Mucosa of descending colon (tissue), 3 donors: ENCODE measurements at regions not wholly inside any gene's neighbourhood (a gene's known extent, or its start where the extent isn't known, plus 50 kb on each side); places are given as distances from the start of the nearest gene placed in this dataset.

Experiments
- ATAC-seq: fragments of 200-7000 bp; cut with Tn5 transposase; one replicate; pipeline ENCODE4 v1.9.1; 2020; ENCODE audit warnings: mild to moderate bottlenecking, moderate library complexity
- DNase-seq, 3 donors: peaks; one replicate each; pipeline ENCODE4 v3.0.0-alpha.2; 2020
- H3K36me3 ChIP-seq: fragments of 200-600 bp; one replicate; pipeline ENCODE4 v1.8.0; 2021; ENCODE audit warnings: low read depth, mild to moderate bottlenecking
- H3K4me1 ChIP-seq: fragments of 200-600 bp; one replicate; pipeline ENCODE4 v1.8.0; 2021; ENCODE audit warnings: low read depth, mild to moderate bottlenecking
- H3K4me3 ChIP-seq: fragments of 200-600 bp; one replicate; pipeline ENCODE4 v1.8.0; 2021; ENCODE audit warnings: mild to moderate bottlenecking
- H3K9me3 ChIP-seq: fragments of 200-600 bp; one replicate; pipeline ENCODE4 v1.8.0; 2021; ENCODE audit warnings: mild to moderate bottlenecking
- intact Hi-C, 2 donors: fragments of 100-400 bp; cut with DNase I in 1 of 2; cut with micrococcal nuclease in 1 of 2; formaldehyde crosslinking; loops; one replicate each; pipeline versions ENCODE4 v1.11.0 to v1.11.1; 2022; cut with DNase I, micrococcal nuclease
- TF ChIP-seq, protein P1 (sequence below): fragments of 200-600 bp; IDR thresholded peaks from one replicate; pipeline ENCODE4 v1.8.0; 2022; ENCODE audit warnings: antibody characterized with exemption, mild to moderate bottlenecking
- donor health status: DM: no; HTN: no; CAD: no; lungs with moderate emphysema.
- donor health status: DM: no; HTN: no; CAD: no.
- donor health status: DM: no; HTN: yes; CAD: no.

DNA sequence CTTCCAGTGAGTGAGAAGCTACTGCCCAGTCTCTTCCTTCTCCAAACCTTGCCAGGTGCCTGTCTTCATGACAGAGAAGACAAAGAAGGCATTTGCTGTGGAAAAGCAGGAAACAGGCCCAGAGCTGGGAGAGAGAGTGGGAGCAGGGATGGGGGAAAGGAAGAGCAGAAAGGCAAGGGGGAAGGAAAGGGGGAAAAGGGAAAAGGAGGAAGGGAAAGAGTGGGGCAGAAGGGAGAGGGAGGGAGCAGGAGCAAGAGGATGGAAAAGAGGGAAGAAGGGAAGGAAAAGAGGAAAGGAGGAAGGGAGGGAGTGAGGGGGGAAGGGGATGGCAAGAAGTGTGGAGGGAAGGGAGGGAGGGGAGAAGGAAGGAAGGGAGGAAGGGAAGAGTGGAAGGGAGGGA lies 121.2 kb upstream of the LINGO1 start:
- TF ChIP-seq, protein P1, sequence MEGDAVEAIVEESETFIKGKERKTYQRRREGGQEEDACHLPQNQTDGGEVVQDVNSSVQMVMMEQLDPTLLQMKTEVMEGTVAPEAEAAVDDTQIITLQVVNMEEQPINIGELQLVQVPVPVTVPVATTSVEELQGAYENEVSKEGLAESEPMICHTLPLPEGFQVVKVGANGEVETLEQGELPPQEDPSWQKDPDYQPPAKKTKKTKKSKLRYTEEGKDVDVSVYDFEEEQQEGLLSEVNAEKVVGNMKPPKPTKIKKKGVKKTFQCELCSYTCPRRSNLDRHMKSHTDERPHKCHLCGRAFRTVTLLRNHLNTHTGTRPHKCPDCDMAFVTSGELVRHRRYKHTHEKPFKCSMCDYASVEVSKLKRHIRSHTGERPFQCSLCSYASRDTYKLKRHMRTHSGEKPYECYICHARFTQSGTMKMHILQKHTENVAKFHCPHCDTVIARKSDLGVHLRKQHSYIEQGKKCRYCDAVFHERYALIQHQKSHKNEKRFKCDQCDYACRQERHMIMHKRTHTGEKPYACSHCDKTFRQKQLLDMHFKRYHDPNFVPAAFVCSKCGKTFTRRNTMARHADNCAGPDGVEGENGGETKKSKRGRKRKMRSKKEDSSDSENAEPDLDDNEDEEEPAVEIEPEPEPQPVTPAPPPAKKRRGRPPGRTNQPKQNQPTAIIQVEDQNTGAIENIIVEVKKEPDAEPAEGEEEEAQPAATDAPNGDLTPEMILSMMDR: no peak
- DNase-seq: no peak
- no peaks in the 10 kb centered on the region for H3K36me3 ChIP-seq
- H3K4me3 ChIP-seq: no peak overlapping the region
- no peaks in the 10 kb centered on the region for H3K9me3 ChIP-seq
- ATAC-seq: no peak
- intact Hi-C loops: no loop called here
- no peaks in the 10 kb centered on the region for H3K4me1 ChIP-seq

DNA sequence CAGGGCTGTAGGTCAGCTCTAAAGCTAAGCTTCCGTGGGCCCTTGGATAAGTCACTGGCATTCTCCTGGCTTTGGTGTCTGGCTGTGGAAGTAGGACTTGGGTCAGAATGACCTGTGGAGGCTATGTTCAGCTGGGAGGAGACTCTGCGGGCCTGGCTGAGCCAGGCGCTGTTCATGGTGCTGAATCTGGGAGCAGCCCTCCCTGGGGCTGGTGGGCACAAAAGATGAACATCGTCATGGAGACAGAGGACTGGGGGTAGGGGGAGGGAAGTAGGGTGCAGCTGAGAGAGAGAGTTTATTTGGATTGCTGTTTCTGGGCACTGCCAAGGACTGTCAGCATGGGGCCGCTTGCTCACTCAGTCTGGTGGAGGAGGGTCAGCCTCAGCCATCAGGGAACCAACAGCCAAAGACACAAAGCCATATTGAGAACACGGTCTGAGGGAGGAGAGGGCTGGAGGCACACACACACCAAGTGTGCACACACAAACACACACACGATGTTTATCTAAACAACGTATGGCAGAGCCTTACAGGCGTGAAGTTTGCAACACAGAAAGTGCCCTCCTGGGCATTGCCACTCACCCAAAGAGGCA lies 120.7 kb upstream of the LINGO1 start:
- Histone ChIP-seq H3K9me3 (no peaks in the 10 kb centered on the region), H3K4me1 (no peaks in the 10 kb centered on the region), H3K36me3 (no peaks in the 10 kb centered on the region), H3K4me3 (no peak overlapping the region)
- DNase-seq (peak in 1 of 3 donors; percentile 4), ATAC-seq (no peak)
- intact Hi-C loops: no loop called here
- TF ChIP-seq, protein P1: no peak

DNA sequence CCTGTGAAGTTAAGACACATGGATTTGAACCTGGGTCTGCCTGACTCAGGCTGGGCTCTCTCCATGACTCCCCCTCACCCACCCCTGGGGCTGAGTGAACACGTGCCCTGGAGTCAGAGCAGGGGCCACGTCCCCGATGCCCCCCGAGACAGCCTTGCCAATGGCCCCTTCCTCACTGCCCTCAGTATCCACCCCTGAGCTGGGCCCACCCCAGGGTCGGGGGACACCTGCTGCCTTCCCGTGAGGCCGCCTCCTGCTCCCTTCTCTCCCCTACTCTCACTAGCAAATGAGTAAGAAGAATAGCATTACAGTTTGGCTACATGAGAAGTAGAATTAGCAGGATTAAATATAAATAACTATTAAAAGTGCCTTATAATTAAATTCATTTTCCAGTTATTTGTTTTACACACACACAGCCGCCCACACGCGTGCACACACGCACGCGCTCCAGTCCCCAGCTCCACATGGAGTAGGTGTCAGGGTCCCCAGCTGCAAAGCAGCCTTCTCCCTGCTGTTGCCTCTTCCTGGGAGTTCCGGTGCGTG lies 117.4 kb upstream of the LINGO1 start:
- ATAC-seq (no peak), DNase-seq (no peak)
- no peaks in the 10 kb centered on the region for H3K4me1 ChIP-seq
- H3K4me3 ChIP-seq: no peak overlapping the region
- TF ChIP-seq, protein P1: no peak
- intact Hi-C loops: no loop called here
- H3K9me3 ChIP-seq: no peaks in the 10 kb centered on the region
- no peaks in the 10 kb centered on the region for H3K36me3 ChIP-seq

DNA sequence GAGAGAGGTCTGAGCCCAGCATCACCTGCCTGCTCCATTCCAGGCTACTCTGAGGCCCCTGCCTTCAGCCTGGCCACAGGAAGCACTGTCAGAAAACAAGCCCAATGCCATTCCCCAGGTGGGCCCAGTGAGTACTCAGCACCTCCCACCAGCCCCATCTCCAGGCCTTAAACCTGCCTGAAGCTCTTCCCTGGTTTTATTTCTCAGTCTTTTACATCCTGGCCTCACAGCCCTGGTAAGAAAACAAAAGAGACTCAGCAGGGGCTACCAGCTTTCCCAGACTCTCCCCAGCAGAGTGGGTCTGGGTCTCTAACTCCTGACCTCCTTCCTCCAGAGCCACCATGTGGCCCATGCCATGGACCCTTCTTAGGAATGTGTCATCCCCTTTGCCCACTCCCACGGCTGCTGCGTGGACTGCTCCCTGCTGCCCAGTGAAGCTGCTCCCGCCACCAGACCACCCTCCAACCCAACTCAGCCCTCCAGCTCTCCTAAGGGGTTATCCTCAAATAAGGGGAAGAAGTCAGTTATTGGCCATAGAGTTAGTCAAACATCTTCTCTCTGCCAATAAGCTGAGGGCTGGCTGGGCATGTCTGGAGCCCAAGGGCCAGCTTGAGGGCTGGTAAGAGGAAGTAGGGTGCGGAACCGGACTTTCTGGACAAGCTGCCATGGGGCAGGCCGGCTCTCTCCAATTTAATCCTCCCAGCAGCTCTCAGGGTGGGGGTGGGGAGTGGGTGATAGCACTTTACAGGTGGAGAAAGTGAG lies 116.7 kb upstream of the LINGO1 start:
- intact Hi-C loops: no loop called here
- Histone ChIP-seq H3K36me3 (no peaks in the 10 kb centered on the region), H3K9me3 (no peaks in the 10 kb centered on the region), H3K4me3 (no peak overlapping the region), H3K4me1 (no peaks in the 10 kb centered on the region)
- DNase-seq (no peak), ATAC-seq (no peak)
- TF ChIP-seq, protein P1: no peak

DNA sequence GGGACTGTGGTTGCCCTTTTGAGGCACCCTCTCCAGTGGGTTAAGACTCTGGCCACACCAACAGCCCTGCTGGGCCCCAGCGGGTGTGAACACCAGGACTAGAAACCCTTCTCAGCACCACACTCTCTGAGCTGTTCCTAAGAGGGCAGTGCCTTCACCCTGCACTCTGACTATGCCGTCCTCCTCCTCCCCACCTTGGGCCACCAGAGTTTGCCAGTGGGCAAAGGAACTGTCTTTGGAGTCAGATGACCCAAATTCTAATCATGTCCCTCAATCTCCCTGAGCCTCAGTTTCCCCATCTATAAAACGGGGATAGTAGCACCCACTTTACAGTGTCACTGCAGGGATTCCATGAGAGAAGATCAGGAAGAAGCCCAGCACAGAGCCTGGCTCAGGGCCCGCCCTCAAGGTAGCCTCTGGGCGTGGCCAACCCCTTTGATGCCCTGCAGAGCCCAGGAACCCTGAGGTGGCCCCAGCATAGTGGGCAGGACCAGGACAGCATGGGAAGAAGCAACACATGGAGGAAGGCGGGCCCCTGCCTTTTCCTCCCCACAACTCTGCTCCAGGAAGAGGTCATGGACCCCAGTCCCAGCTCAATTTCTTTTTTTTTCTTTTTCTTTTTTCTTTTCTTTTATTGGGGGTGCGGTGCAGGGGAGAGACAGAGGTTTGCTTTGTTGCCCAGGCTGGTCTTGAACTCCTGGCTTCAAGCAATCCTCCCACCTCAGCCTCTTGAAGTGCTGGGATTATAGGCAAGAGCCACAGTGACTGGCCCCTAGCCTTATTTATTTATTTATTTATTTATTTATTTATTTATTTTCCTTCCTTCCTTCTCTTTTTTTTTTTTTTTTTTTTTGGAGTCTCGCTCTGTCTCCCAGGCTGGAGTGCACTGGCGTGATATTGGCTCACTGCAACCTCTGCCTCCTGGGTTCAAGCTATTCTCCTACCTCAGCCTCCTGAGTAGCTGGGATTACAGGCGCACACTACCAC lies 115.7 kb upstream of the LINGO1 start:
- no peak for DNase-seq
- Histone ChIP-seq H3K36me3 (no peaks in the 10 kb centered on the region), H3K9me3 (no peaks in the 10 kb centered on the region), H3K4me3 (no peak overlapping the region), H3K4me1 (no peaks in the 10 kb centered on the region)
- no peak for ATAC-seq
- TF ChIP-seq, protein P1: no peak
- intact Hi-C loops: no loop called here
